GM21723 (cell line): ENCODE measurements at regions not wholly inside any gene's neighbourhood (a gene's known extent, or its start where the extent isn't known, plus 50 kb on each side); places are given as distances from the start of the nearest gene placed in this dataset.

ENCODE experiments used
- ATAC-seq: cut with Tn5 transposase; IDR thresholded peaks from one replicate; pipeline ENCODE4 v1.9.1; 2021; ENCODE audit warnings: mild to moderate bottlenecking, moderate library complexity; ENCODE audit not compliant: unreplicated experiment

DNA sequence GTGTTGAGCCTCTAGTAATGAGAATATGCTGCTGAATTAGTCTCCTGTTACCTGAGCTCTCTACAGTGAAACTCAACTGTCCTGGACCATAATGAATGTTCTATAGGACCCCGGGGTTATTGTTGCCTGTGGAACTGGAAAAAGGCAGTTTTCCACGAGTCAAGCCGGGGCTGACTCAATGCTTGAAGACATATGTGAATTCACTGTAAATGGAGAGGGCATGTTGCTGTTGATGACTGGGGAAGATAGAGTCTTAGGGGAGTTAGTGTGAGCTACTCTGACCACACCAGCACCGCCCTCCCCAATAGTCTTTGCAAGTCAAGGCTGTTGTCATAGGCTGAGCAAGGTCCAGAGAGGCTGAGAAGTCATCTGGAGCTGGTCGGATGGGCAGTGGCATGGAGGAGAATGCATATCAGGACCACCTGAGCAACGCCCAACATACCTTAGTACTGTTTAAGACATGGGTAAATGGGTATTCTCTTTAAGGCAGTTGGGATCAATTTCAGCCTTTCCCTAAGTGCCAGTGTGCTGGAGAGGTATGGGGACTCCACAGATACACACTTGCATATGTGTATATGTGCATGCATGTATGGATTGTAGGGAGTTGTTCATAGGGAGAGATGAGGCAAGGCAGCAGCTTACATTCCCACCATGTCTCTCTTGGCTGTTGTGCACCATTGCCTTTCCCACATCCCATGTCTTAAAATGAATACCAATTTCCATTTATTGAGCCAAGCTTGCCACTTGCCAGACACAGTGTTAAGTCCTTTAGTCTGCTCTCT is 230.1 kb upstream of the NAV2 start:
- ATAC-seq, result no peak

DNA sequence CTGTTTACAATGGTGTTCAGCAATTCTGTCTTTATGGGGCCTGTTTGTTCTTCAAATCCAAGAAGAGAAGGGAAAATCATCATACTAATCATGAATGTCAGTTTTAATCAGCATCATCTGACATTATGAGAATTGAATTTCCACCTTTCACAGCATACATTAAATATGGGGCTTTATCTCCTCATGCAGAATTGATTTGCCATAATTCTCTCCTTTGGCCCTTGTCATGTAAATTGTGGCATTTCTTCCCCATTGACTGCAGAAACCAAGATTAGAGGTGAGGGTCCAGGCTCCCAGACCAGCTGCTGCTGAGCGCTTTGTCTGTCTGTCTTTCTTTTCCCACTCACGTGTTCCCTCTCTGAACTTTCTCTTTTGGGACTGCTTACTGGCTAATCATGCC is 232.1 kb upstream of the NAV2 start:
- ATAC-seq, result no peak

DNA sequence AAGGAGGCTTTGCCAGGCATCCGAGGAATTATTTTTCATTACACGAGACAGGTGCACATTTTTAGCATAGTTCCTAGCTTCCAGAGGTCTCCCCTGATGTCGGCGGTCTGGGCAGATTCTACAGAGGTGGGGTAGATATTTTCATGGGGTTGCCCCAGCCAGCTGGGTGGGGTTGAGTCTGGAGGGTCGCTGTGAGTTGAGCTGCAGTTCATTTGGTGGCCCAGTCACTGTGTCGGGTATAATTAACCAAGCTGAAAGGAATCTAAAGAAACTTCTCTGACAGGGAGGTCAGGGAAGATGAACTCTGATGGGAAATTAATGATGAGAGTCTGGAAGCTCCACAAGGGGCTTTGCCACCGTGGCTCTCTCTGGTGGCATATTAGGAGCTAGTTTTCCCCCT is 233.7 kb upstream of the NAV2 start:
- no peak for ATAC-seq

DNA sequence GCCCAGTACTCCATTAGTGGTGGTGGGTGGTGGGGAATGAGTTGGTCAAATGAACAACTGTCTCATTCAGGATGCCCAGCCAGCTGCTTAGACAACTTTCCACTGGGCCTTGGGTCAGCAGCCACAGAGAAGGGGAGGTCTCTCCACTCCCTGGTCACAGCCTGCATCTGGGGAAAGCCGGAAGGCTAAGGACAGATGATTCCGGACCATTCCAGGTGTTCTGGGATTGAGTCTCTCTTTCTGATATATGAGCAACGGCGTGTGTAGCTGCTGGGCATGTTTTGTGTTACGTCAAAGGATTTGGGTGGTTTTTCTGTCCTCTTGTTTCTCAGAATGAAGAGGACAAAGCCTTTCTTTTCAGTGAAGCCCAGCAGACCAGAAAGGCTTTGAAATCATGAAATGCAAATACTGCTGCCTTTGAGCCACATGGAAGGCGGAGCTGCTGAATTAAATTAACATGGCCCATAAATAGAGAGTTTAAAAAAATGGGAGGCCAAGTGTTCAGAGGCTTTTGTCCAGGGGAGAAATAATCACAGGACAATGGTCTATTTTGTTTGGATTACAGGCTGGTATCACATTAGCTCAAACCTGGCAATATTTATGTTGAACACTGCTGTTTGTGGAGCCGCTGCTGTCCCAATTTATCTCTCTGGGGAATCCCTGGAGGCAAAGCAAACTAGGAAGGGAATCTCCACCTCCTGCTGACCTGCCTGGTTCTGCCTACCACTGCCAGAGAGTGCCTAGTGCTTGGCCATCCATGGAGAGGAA is 234.4 kb upstream of the E2F8 start:
- ATAC-seq, result peak; percentile 85

DNA sequence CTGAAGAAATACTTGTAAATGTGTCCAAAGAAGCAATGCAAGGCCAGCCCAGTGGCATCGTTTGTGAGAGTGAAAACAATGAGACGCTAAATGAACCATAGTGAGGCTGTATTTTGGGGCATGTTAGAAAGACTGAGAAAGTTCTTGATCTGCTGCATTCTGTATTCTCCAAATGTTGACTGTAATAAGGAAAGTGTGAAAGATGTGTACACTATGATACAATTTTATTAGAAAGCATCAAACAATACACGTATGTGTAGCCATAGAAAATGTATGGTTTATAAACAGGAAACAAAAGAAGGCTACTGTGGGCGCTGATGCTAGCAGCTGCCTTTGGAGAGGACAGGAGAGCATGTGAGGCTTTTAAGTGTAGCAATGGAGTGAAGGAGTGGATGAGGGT is 233.5 kb upstream of the E2F8 start:
- ATAC-seq, result no peak

DNA sequence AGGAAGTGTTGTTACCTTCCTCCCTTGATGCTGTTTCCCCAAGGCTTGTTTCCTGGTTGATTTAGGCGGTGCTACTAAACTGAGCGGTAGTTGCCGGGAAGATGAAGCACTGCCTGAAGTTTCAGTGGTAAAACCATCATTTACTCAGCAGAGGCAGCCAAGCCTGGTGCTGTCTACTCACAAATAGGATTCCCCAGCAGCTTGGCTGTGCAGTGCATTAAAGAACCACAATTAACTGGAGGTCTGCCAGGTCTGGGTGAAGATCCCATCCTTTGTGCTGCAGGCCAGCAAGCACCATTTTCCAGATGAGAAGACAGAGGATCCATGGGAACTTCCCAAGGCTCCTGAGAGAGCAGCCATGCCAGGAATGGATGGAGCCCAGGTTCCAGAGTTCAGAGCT is 231.9 kb upstream of the E2F8 start:
- ATAC-seq, result no peak

DNA sequence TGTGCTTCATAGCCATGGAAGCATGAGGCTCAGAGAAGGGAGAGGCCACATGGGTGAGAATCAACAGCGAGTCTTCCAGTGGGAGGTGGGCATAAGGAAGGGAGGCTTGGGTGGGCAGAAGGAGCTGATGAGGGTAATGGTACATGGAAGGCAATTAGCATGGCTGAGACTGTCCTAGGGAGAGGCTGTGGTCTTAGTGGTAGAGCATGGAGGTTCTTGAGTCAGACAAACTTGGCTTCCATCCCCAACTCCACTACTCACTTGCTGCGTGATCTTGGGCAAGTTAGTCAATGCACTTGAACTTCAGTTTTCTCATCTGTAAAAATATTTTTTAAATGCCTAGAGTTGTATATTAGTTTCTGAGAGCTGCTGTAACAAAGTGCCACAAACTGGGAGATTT is 227.2 kb upstream of the E2F8 start:
- no peak for ATAC-seq

DNA sequence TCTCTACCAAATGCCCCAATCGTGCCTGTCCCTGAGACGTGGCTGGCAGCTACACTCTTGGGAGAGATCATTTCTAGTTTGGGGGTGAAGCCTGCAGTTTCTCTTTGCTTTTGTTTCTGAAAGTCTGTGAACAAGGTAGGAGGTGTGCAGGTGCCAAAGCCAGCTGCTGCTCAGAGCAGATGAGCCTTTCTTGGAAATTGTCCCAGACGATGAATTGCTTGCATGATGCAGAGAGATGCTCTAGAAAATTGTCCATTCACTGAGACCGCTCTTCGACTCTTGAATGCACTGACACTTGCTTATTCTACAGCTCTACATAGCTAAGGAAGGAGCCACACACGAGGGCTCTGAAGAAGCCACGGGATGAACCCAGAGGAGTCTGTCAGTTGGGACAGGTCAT is 225.6 kb upstream of the E2F8 start:
- no peak for ATAC-seq

DNA sequence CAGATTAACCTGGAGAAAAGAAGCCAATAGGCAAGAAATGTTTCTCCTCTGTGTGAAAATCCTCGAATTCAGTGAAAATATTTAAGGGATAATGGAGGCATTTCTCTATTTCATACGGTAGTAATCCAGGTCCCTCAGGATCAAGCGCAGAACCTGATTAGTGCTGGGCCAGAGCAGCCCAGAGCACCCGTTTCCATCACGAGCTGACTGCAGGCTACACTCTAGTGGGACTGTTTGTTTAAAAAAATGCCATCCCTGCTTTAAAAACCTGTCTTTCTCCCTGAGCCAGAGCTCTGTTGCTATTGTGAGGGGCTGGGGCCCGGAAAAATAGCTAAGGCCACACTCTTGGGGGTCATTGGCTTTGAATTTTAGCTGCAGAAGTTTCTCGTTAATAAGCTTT is 223.2 kb upstream of the E2F8 start:
- ATAC-seq, result no peak

DNA sequence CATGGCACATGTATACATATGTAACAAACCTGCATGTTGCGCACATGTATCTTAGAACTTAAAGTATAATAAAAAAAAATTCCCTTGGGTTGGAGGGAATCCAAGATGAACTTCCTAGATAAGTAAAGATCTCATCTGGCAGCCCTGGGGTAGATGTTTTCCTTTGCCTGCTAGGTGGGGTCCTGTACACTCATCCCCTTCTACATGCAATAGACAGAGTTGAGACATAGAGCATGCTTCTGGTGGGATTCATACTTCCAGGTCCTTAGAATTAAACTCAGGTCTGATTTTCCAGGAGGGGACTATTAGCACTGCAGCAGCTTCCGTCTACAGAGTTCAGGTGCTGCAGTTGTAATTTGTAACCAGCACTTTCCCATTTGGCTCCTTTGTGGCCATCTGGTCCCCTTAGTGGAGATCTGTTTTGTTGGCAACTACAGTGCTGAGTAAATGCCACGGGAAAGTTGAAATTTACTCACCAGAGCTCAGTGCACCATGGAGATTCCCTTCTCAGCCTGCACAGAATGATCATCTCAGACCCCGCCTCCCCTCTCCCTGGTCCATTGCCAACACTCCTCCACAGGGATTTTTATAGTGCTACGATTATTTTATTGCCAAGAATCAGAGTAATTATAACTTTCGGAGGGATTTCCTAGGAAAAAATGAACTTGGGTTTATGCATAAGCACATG is 220.1 kb upstream of the E2F8 start:
- no peak for ATAC-seq

DNA sequence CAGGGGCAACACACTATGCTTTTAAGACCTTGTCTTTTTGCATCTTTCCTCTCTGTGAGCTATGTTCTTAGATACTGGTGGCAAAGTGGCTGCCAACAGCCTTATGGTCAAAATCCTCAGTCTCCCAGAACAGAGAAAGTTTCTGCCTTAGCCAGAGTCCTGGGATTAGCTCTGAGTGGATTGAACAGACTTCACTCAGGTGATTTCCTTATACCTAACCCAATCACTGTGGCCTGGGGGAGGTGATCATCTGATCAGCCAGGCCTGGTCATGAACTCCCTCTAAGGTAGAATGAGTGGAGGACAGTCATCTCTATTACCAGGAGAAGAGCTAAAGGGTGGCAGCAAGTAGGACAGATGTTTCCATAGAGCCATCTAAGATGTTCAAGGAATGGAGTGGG is 218.5 kb upstream of the E2F8 start:
- no peak for ATAC-seq

DNA sequence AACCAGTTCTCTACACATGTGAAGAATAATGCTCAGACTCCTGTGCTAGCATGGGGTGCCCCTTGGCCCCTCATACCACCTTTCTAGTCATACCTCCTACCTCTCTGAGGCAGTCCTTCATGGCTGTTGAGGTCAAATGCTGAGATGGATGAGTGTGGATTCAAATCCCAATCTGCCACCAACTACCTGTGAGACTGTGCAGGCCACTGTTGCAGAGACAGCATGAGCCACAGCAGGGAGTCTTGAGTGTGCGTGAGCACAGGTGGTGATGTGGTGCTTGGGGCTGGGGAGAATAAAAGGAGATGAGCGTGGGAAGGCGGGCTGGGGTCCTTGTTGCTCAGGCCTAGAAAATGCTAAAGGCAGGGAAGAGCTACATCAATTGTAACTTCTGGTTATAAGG is 218.0 kb upstream of the E2F8 start:
- no peak for ATAC-seq

DNA sequence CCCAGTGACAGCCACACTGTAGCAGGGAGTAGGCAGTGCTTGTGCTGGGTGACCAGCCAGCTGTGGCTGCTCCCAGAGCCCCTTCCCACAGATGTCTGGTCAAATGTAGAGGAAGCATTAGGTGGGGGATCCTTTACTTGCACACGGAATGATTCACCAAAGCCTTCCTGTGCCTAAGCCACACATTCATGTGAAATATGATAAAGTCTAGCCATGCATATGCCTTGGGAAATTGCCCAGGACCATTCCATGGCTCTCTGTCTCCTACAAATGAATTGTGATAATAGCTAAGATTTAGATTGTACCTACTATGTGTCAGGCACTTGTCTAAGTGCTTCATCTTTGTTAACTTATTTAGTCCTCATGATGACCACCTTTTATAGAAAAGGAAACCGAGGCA is 217.5 kb upstream of the E2F8 start:
- no peak for ATAC-seq

DNA sequence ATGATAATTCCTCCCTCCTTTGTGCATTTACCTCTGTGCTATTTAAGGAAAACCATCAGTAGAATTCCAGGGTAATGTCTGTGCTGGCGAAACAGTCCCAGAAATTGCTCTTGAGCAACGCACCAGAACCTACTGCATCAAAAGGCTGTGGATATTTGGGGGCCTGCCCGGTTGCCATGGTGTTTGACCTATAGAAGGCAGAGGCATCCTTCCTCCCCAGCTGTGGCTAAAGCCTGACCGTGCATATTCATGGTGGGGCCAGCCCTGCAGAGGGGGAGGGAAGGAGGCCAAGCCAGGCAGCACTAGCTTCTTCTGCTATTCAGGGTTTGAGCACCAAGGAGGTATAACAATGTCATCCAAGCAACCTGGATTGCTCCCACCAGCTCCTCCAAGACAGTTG is 215.0 kb upstream of the E2F8 start:
- no peak for ATAC-seq

DNA sequence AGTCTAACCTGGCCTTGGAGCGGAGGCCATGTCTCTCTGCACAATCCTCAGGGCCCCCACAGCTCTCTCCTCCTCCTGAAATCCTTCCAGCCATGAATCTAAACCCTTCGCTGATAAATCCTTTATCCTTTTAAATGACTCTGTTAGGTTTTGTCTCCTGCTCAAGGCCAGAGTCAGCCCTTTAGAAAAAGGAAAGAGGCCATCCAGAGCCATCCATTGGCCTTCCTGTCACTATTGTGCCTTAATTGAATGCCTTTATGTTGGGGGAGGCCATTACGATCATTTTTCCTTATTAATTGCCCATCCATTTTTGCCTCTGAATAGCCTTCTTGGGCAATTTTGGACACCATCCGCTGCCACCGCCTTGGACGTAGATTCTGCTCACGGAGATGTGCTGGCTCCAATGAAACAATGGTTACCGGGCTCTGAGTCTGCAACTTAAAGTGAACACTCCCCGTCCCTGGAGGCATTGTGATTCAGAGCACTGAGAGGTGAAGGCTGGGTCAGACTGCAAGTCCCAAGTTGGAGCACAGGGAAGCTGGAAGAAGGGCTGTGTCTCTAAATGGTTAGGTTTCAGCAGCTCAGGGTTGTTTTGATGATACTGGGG is 213.0 kb upstream of the E2F8 start:
- ATAC-seq, result no peak

DNA sequence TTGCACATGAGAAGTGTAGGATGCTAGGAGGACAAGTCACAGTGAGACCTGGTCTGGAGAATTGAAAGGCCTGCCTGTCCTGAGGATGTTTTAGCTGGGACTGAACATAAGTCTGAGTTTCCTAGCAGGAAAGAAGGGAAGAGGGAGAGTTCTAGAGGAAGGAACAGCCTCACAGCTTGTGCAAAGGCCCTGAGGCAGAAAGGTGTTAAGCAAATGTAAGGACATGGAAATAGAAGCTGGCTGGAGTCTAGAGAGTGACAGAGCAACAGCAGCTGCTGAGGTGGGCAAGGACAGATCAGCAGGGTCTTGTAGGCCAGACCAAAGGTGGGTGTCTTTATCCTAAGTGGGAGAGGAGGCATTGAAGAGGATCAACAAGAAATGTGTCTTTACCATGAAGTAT is 210.9 kb upstream of the E2F8 start:
- no peak for ATAC-seq

DNA sequence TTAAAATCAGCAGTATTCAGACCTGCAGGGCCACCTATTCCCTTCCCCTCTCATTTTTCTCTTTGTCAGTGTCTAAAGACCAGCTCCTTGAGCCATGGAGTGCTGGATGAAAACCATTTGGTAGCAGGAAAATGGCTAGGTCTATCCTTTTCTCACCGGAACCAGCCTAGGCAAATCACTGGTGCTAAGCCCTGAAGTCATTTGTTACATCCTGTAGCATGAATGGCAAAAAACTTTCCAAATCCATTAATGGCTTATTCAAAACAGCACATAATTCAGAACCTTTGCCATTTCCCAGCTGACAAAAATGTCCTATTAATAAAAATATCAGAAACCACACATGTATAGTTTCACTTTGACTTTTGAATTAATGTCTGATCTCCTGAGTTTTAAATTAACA is 209.5 kb upstream of the E2F8 start:
- no peak for ATAC-seq

DNA sequence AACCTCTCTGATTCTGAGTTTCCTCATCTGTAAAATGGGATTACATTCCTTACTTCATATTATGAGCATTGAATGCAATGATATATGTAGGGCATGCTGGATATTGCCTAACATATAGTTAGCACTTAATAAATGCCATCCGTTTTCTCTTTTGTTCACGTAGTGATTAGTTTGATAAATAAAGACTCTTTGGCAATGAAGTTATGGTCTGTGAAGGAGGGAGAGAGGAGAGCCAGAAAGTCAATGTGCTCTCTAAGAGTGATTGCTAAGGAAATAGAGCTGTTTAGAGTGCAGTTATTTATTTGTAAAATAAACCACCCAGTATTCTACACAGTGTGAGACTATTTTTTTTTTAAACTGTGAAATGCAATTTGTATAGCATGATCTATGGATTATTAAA is 207.9 kb upstream of the E2F8 start:
- ATAC-seq, result no peak

DNA sequence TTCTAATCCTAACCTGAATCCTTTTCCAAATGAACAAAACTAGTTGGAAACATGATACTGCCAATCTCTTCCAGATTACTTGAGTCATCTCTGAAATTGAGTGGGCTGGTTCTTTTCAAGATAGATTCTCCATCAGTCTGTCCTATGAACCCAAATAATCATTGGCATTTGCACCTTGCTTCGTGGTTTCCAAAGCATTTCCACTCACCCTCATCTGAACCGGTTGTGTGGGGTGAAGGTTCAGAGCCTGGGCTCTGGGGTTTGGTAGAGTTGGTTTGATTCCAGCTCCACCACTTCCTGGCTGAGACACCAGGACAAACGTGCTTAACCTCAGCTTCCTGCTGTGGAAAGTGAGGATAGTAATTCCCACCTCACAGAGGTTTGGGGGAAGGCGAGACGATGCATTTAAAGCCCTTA is 206.4 kb upstream of the E2F8 start:
- ATAC-seq, result no peak

DNA sequence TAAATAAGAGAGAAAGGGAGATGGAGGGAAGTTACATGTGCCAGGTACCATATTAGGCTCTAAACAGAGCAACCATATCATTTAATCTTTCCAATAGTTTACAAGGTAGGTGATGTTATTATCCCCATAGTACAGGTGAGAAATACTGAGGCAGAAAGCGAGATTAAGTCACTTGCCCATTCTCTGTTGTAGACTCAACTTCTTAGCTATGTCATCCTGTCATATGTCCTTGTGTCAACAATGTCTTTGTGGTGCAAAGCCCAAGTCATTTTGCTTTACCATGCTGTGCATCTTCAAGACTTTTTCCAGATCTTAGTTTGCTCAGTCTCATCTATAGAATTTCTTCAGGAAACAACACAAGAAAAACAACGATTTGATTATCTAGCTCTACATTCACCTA is 205.0 kb upstream of the E2F8 start:
- ATAC-seq, result no peak

DNA sequence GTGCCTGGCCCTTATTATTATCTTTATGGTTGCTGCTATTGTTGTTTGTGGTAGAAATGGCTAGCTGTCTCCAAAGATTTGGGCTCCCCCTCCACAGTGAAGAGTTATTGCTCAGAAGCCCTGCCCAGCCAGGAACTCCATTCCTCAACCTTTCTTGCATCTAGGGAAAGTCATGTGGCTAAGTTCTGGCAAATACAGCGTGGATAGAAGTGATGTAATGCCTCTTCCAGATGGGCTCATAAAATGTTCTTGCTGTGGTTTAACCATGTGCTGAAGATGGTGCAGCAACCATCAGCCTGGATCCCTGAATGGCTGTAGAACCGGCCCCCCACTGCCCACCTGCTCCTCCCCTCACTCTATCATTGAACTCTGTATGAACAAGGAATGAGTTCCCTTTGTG is 203.5 kb upstream of the E2F8 start:
- no peak for ATAC-seq

DNA sequence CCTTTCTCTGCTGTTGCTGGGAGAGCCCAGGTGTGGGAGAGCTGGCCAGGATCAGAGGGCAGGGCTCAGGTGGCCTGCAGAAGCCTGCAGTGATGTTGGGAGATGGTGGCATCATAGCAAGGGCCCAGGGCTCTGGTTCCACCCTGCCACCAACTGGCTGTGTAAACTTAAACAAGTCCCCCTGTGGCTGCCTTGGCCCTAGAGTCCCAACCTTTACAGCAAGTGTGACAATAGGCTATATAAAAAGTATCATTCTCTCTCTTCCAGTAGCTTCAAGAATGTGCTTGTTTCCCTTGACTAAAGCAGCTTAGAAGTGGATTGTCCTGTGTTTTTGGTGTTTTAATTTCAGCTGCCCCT is 201.8 kb upstream of the E2F8 start:
- no peak for ATAC-seq
